ENCODE measurements at regions not wholly inside any gene's neighbourhood (a gene's known extent, or its start where the extent isn't known, plus 50 kb on each side); places are given as distances from the start of the nearest gene placed in this dataset.

DNA sequence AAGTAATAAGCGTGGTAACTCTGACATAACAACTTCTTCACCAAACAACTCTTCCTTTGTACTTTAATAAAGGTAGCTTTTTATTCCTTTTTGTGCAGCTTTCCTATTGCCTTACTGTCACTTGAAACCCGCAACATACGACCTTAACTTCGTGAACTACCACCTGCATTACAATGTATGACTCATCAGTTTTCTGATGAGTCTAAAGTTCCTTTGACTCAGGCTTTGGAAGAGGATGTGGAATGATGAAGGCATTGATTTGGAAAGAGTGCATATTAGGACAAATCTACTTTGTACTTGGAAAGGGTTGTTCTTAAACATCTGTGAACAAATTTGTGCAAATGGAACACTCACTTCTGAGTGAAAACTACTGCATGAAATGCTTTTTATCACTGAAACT, 1012.1 kb downstream of the TMEM182 start:
- H3K27ac Mint-ChIP-seq: no peak overlapping the region
- TF ChIP-seq, protein P1, sequence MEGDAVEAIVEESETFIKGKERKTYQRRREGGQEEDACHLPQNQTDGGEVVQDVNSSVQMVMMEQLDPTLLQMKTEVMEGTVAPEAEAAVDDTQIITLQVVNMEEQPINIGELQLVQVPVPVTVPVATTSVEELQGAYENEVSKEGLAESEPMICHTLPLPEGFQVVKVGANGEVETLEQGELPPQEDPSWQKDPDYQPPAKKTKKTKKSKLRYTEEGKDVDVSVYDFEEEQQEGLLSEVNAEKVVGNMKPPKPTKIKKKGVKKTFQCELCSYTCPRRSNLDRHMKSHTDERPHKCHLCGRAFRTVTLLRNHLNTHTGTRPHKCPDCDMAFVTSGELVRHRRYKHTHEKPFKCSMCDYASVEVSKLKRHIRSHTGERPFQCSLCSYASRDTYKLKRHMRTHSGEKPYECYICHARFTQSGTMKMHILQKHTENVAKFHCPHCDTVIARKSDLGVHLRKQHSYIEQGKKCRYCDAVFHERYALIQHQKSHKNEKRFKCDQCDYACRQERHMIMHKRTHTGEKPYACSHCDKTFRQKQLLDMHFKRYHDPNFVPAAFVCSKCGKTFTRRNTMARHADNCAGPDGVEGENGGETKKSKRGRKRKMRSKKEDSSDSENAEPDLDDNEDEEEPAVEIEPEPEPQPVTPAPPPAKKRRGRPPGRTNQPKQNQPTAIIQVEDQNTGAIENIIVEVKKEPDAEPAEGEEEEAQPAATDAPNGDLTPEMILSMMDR (IDR thresholded peaks at IDR 0.05): no peak
- Histone ChIP-seq H3K27me3 (ENCODE audit: control insufficient read depth in 2 of 2, insufficient read depth in 2 of 2, low read length in 2 of 2) (no peaks in the 10 kb centered on the region), H3K4me3 (replicated peaks in 1 of 3; ENCODE audit: low read depth in 2 of 3, low read length in 3 of 3) (no peak overlapping the region), H2AFZ (ENCODE audit: insufficient read depth, low read depth, low read length, poor library complexity, severe bottlenecking) (no peak overlapping the region), H3K79me2 (ENCODE audit: insufficient read depth, low read length) (no peaks in the 10 kb centered on the region), H3K27ac (ENCODE audit: low read depth in 1 of 2, low read length in 2 of 2) (no peak overlapping the region), H3K4me1 (ENCODE audit: control insufficient read depth in 1 of 2, insufficient read depth in 2 of 2, low read length in 2 of 2) (no peaks in the 10 kb centered on the region), H4K20me1 (ENCODE audit: insufficient read depth, low read length) (no peaks in the 10 kb centered on the region), H3K36me3 (replicated peaks in 1 of 2; ENCODE audit: control insufficient read depth in 1 of 2, insufficient read depth in 2 of 2, low read length in 2 of 2) (no peaks in the 10 kb centered on the region), H3K9ac (ENCODE audit: insufficient read depth, low read length, poor library complexity, severe bottlenecking) (no peak overlapping the region), H3K4me2 (replicated peaks; ENCODE audit: extremely low read depth, low read length, poor library complexity, severe bottlenecking) (no peak overlapping the region), H3K9me3 (replicated peaks in 1 of 2; ENCODE audit: control insufficient read depth in 1 of 2, insufficient read depth in 1 of 2, low read length in 2 of 2) (peaks cover 0 to 3% of the 10 kb centered on the region in 2 donors)
- intact Hi-C loops (cut with micrococcal nuclease): no loop called here
- H3K36me3 Mint-ChIP-seq: no peaks in the 10 kb centered on the region
- H3K9me3 Mint-ChIP-seq: peaks cover 0 to 5% (median 3%) of the 10 kb centered on the region in 7 donors
- no peak overlapping the region for H3K4me3 Mint-ChIP-seq
- no peaks in the 10 kb centered on the region for H3K4me1 Mint-ChIP-seq
- H3K27me3 Mint-ChIP-seq (ENCODE audit: low read depth in 3 of 3): peaks cover 0 to 2% (median 0%) of the 10 kb centered on the region in 3 donors
- WGBS (ENCODE audit: insufficient coverage): no CpG with 5 or more reads among the region's 4 CpGs
- no peak for DNase-seq

DNA sequence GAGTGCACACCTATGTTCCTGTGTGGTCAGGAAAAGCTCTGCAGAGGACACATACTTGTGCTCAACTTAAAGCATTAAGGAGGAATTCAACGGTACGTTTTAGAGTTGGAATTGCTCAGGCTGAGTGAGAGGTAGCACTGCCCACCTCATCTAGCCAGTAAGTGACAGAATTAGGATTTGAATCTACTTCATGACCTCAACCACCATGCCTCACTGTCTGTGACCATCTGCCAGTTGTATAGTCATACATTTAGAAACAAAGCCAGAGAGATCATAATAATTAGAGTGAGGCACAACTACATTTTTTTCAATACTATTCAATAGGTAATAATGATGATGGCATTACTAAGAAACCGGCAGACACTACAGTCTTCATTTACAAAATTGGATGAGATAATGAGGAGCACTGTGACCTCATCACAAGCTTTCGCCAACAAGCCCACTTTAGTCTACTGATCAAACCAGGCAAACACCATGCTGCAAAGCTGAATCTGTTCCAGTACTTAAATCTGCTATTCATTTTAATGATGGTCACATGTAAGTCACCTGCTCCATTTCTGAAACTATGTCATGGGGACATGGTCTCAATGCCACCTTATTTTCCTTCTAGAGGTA, 1018.4 kb downstream of the TMEM182 start:
- Histone ChIP-seq H4K20me1 (ENCODE audit: insufficient read depth, low read length) (no peaks in the 10 kb centered on the region), H2AFZ (ENCODE audit: insufficient read depth, low read depth, low read length, poor library complexity, severe bottlenecking) (no peak overlapping the region), H3K4me1 (ENCODE audit: control insufficient read depth in 1 of 2, insufficient read depth in 2 of 2, low read length in 2 of 2) (no peaks in the 10 kb centered on the region), H3K36me3 (replicated peaks in 1 of 2; ENCODE audit: control insufficient read depth in 1 of 2, insufficient read depth in 2 of 2, low read length in 2 of 2) (no peaks in the 10 kb centered on the region), H3K79me2 (ENCODE audit: insufficient read depth, low read length) (no peaks in the 10 kb centered on the region), H3K4me3 (replicated peaks in 1 of 3; ENCODE audit: low read depth in 2 of 3, low read length in 3 of 3) (no peak overlapping the region), H3K27me3 (ENCODE audit: control insufficient read depth in 2 of 2, insufficient read depth in 2 of 2, low read length in 2 of 2) (no peaks in the 10 kb centered on the region), H3K9ac (ENCODE audit: insufficient read depth, low read length, poor library complexity, severe bottlenecking) (no peak overlapping the region), H3K27ac (ENCODE audit: low read depth in 1 of 2, low read length in 2 of 2) (no peak overlapping the region), H3K9me3 (replicated peaks in 1 of 2; ENCODE audit: control insufficient read depth in 1 of 2, insufficient read depth in 1 of 2, low read length in 2 of 2) (no peaks in the 10 kb centered on the region), H3K4me2 (replicated peaks; ENCODE audit: extremely low read depth, low read length, poor library complexity, severe bottlenecking) (no peak overlapping the region)
- TF ChIP-seq, protein P1 (IDR thresholded peaks at IDR 0.05): no peak
- no peak for DNase-seq
- intact Hi-C loops (cut with micrococcal nuclease): no loop called here
- H3K4me3 Mint-ChIP-seq: no peak overlapping the region
- WGBS (ENCODE audit: insufficient coverage): 100% methylated on average over 1 of the region's 4 CpGs
- peaks cover 0 to 2% (median 1%) of the 10 kb centered on the region in 7 donors for H3K9me3 Mint-ChIP-seq
- no peaks in the 10 kb centered on the region for H3K4me1 Mint-ChIP-seq
- no peaks in the 10 kb centered on the region for H3K27me3 Mint-ChIP-seq (ENCODE audit: low read depth in 3 of 3)
- H3K36me3 Mint-ChIP-seq: no peaks in the 10 kb centered on the region
- no peak overlapping the region for H3K27ac Mint-ChIP-seq
